Body of pancreas (tissue), 4 donors: ENCODE measurements at regions not wholly inside any gene's neighbourhood (a gene's known extent, or its start where the extent isn't known, plus 50 kb on each side); places are given as distances from the start of the nearest gene placed in this dataset.

Experiments
- POLR2A ChIP-seq, 3 donors: fragments of 450-650 bp; IDR thresholded peaks; one replicate each; pipeline ENCODE4 v1.6.1; 2016; ENCODE audit warnings: antibody characterized with exemption in 3 of 3, mild to moderate bottlenecking in 2 of 3
- TF ChIP-seq, protein P1 (sequence below), 7 experiments: fragments of 450-650 bp in 4 of 7; fragments of 200-600 bp in 3 of 7; sonication (generic) in 3 of 7; IDR thresholded peaks; one replicate each; pipeline ENCODE4 v1.5.1; 2016 to 2019; ENCODE audit warnings: antibody characterized with exemption in 7 of 7

DNA sequence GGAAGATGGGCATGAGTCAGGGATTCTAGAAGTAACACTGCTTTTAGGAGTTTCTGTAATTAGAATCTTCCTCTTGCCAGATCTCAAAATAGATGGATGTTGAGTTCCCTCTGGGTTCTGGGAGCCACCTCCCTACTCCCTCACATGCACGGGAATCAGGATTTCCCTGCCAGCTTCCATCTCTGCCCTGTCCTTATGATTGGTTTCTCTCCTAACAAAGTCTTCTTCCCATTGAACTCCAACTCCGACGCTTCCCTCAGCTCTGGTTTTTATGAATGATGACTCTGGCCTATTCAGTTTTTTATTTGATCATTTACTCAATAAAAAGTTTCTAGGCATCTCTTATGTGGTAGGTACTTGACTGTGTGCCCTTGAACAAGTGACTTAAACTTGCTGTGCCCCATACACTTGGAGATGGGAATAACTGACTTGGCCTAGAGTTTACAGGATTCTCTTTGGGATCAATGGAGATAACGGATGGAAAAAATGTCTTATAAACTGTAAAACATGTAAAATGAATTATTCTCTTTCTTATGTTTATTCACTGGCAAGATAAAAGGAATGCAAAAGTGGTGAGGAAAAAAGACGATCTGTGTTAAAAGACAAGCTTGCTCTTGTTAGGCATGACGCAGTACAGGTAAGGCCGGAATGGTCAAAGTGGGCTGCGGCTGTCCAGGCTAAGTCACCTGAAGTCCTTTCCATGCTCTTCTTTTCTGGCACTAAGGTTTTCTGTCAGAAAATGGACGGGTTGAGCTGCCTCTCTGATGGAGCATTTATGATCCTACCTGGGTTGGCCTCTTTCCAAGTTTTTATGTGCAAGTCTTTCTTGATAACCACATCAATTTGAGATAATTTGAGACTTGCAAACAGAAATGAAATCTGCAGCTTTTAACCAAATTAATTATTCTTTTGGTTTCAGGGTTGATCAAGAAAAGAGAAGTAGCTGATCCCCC, 199.6 kb downstream of the MYCN start:
- TF ChIP-seq, protein P1, sequence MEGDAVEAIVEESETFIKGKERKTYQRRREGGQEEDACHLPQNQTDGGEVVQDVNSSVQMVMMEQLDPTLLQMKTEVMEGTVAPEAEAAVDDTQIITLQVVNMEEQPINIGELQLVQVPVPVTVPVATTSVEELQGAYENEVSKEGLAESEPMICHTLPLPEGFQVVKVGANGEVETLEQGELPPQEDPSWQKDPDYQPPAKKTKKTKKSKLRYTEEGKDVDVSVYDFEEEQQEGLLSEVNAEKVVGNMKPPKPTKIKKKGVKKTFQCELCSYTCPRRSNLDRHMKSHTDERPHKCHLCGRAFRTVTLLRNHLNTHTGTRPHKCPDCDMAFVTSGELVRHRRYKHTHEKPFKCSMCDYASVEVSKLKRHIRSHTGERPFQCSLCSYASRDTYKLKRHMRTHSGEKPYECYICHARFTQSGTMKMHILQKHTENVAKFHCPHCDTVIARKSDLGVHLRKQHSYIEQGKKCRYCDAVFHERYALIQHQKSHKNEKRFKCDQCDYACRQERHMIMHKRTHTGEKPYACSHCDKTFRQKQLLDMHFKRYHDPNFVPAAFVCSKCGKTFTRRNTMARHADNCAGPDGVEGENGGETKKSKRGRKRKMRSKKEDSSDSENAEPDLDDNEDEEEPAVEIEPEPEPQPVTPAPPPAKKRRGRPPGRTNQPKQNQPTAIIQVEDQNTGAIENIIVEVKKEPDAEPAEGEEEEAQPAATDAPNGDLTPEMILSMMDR (IDR thresholded peaks at IDR 0.05): no peak
- TF ChIP-seq POLR2A (IDR thresholded peaks at IDR 0.05): no peak
